ENCODE measurements at regions not wholly inside any gene's neighbourhood (a gene's known extent, or its start where the extent isn't known, plus 50 kb on each side); places are given as distances from the start of the nearest gene placed in this dataset.

GRCh38 chr1:82218846-82219245, 418.1 kb downstream of the ADGRL2 start:
- TF ChIP-seq CTCF (IDR thresholded peaks at IDR 0.05) (no peak), POLR2A (IDR thresholded peaks at IDR 0.05) (no peak)
